ENCODE measurements at regions not wholly inside any gene's neighbourhood (a gene's known extent, or its start where the extent isn't known, plus 50 kb on each side); places are given as distances from the start of the nearest gene placed in this dataset.

- Histone ChIP-seq H3K36me3 (no peaks in the 10 kb centered on the region), H3K4me1 (no peaks in the 10 kb centered on the region), H3K27ac (replicated peaks in 1 of 4) (no peak overlapping the region), H3K9me3 (no peaks in the 10 kb centered on the region), H3K27me3 (no peaks in the 10 kb centered on the region), H3K4me3 (no peak overlapping the region)
- intact Hi-C loops (cut with DNase I): no loop called here
- WGBS: 88% methylated on average over 6 of the region's 6 CpGs
- peak; percentile 42 for DNase-seq (ENCODE audit: extremely low spot score)
- TF ChIP-seq EP300 (IDR thresholded peaks at IDR 0.05) (no peak), POLR2A (IDR thresholded peaks at IDR 0.05; ENCODE audit: low read depth) (no peak), CTCF (IDR thresholded peaks at IDR 0.05) (no peak), POLR2AphosphoS5 (IDR thresholded peaks at IDR 0.05) (no peak)
Observed at GRCh38 chr6:3644739-3645012, 106.8 kb downstream of the PXDC1 start.

GRCh38 chr6:3643921-3644738 is 107.4 kb downstream of the PXDC1 start:
- intact Hi-C loops (cut with DNase I): no loop called here

GRCh38 chr6:3640868-3641267 is 110.6 kb downstream of the PXDC1 start:
- H3K27me3 ChIP-seq: no peaks in the 10 kb centered on the region
- no peak for TF ChIP-seq POLR2AphosphoS5 (IDR thresholded peaks at IDR 0.05)
- TF ChIP-seq CTCF (IDR thresholded peaks at IDR 0.05): no peak
- TF ChIP-seq EP300 (IDR thresholded peaks at IDR 0.05): no peak
- no peak for TF ChIP-seq POLR2A (IDR thresholded peaks at IDR 0.05; ENCODE audit: low read depth)
- 89% methylated on average over 2 of the region's 2 CpGs for WGBS
- no peak for DNase-seq (ENCODE audit: extremely low spot score)
- no peaks in the 10 kb centered on the region for H3K4me1 ChIP-seq
- intact Hi-C loops (cut with DNase I): no loop called here
- no peak overlapping the region for H3K4me3 ChIP-seq
- H3K27ac ChIP-seq (replicated peaks in 1 of 4): no peak overlapping the region
- no peaks in the 10 kb centered on the region for H3K36me3 ChIP-seq
- no peaks in the 10 kb centered on the region for H3K9me3 ChIP-seq

More at GRCh38 chr6:3643921-3644738, 107.4 kb downstream of the PXDC1 start:
- H3K4me1 ChIP-seq: no peaks in the 10 kb centered on the region
- 89% methylated on average over 10 of the region's 10 CpGs for WGBS
- no peak for TF ChIP-seq POLR2AphosphoS5 (IDR thresholded peaks at IDR 0.05)
- no peak for TF ChIP-seq CTCF (IDR thresholded peaks at IDR 0.05)
- no peak for TF ChIP-seq POLR2A (IDR thresholded peaks at IDR 0.05; ENCODE audit: low read depth)
- TF ChIP-seq EP300 (IDR thresholded peaks at IDR 0.05): no peak
- H3K27ac ChIP-seq (replicated peaks in 1 of 4): no peak overlapping the region
- H3K27me3 ChIP-seq: no peaks in the 10 kb centered on the region
- H3K36me3 ChIP-seq: no peaks in the 10 kb centered on the region
- peak; percentile 37 for DNase-seq (ENCODE audit: extremely low spot score)
- H3K9me3 ChIP-seq: no peaks in the 10 kb centered on the region
- no peak overlapping the region for H3K4me3 ChIP-seq

GRCh38 chr6:3638662-3639061 is 112.9 kb downstream of the PXDC1 start:
- no peaks in the 10 kb centered on the region for H3K9me3 ChIP-seq
- intact Hi-C loops (cut with DNase I): no loop called here
- no peak for DNase-seq (ENCODE audit: extremely low spot score)
- H3K27ac ChIP-seq (replicated peaks in 1 of 4): no peak overlapping the region
- 76% methylated on average over 4 of the region's 4 CpGs for WGBS
- no peak for TF ChIP-seq EP300 (IDR thresholded peaks at IDR 0.05)
- no peak for TF ChIP-seq POLR2AphosphoS5 (IDR thresholded peaks at IDR 0.05)
- TF ChIP-seq CTCF (IDR thresholded peaks at IDR 0.05): no peak
- no peaks in the 10 kb centered on the region for H3K36me3 ChIP-seq
- no peaks in the 10 kb centered on the region for H3K4me1 ChIP-seq
- H3K4me3 ChIP-seq: no peak overlapping the region
- H3K27me3 ChIP-seq: no peaks in the 10 kb centered on the region

- 90% methylated on average over 8 of the region's 8 CpGs for WGBS
Observed at GRCh38 chr6:3636060-3636459, 115.5 kb downstream of the PXDC1 start.

More at GRCh38 chr6:3636060-3636459, 115.5 kb downstream of the PXDC1 start:
- TF ChIP-seq POLR2A (IDR thresholded peaks at IDR 0.05; ENCODE audit: low read depth): no peak
- TF ChIP-seq POLR2AphosphoS5 (IDR thresholded peaks at IDR 0.05): no peak
- no peak for TF ChIP-seq EP300 (IDR thresholded peaks at IDR 0.05)
- no peak for TF ChIP-seq CTCF (IDR thresholded peaks at IDR 0.05)
- H3K36me3 ChIP-seq: no peaks in the 10 kb centered on the region
- H3K27ac ChIP-seq (replicated peaks in 1 of 4): no peak overlapping the region
- intact Hi-C loops (cut with DNase I): no loop called here
- DNase-seq (ENCODE audit: extremely low spot score): no peak
- H3K4me3 ChIP-seq: no peak overlapping the region
- no peaks in the 10 kb centered on the region for H3K27me3 ChIP-seq
- H3K4me1 ChIP-seq: peaks cover 0 to 6% (median 2%) of the 10 kb centered on the region in 4 donors
- H3K9me3 ChIP-seq: no peaks in the 10 kb centered on the region

Data from esophagus muscularis mucosa (tissue), 4 donors.